ENCODE measurements at regions not wholly inside any gene's neighbourhood (a gene's known extent, or its start where the extent isn't known, plus 50 kb on each side); places are given as distances from the start of the nearest gene placed in this dataset.
"Not testable (repeated sequence)": the region's sequence is repeated elsewhere in the genome, so short reads cannot be mapped to it uniquely, and the experiment has no call there.

- no peak for DNase-seq (ENCODE audit: low spot score)
- Mint-ChIP-seq H3K4me3 (no peak overlapping the region), H3K9me3 (peaks cover 4% of the 10 kb centered on the region), H3K27me3 (ENCODE audit: low read depth) (peaks cover 2% of the 10 kb centered on the region), H3K4me1 (ENCODE audit: low read depth) (no peaks in the 10 kb centered on the region), H3K36me3 (ENCODE audit: low read depth) (no peaks in the 10 kb centered on the region), H3K27ac (no peak overlapping the region)
These were observed 142.5 kb upstream of the MSX2 start for GRCh38 chr5:174581894-174582293.

DNA sequence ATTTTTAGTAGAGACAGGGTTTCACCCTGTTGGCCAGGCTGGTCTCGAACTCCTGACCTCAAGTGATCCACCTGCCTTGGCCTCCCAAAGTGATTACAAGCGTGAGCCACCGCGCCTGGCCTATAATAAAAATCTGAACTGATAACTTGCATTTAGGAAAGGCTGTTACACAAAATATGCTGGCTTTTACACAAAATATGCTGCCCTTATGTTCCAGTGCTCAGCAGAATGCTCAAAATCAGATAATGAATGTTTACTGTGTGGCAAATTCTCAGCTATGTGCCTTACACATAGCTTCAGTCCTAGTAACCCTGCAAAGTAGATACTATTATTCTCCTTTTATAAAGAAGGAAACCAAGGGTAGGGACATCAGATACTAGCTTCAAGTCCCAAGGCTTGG lies 141.3 kb upstream of the MSX2 start:
- Mint-ChIP-seq H3K9me3 (peaks cover 4% of the 10 kb centered on the region), H3K36me3 (ENCODE audit: low read depth) (no peaks in the 10 kb centered on the region), H3K27me3 (ENCODE audit: low read depth) (peaks cover 2% of the 10 kb centered on the region), H3K4me1 (ENCODE audit: low read depth) (no peaks in the 10 kb centered on the region), H3K4me3 (no peak overlapping the region), H3K27ac (no peak overlapping the region)
- no peak for DNase-seq (ENCODE audit: low spot score)

DNA sequence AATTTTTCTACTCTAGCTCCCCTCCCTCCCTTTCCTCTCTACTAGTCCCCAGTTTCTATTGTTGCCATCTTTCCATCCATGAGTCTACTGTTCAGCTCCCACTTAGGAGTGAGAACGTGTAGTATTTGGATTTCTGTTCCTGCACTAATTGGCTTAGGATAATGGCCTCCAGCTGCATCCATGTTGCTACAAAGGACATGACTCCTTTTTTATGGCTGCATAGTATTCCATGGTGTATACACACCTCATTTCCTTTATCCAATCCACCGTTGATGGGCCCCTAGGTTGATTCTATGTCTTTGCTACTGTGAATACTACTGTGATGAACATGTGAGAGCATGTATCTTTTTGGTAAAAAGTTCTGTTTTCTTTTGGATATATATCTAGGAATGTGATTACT lies 138.9 kb upstream of the MSX2 start:
- Mint-ChIP-seq H3K36me3 (ENCODE audit: low read depth) (no peaks in the 10 kb centered on the region), H3K4me1 (ENCODE audit: low read depth) (no peaks in the 10 kb centered on the region), H3K4me3 (no peak overlapping the region), H3K27ac (no peak overlapping the region), H3K27me3 (ENCODE audit: low read depth) (peaks cover 2% of the 10 kb centered on the region), H3K9me3 (peaks cover 4% of the 10 kb centered on the region)
- no peak for DNase-seq (ENCODE audit: low spot score)

GRCh38 chr5:174586163-174586562 lies 138.2 kb upstream of the MSX2 start:
- H3K27me3 Mint-ChIP-seq (ENCODE audit: low read depth); H3K27ac Mint-ChIP-seq; H3K9me3 Mint-ChIP-seq; H3K4me1 Mint-ChIP-seq (ENCODE audit: low read depth); DNase-seq (ENCODE audit: low spot score); H3K4me3 Mint-ChIP-seq; H3K36me3 Mint-ChIP-seq (ENCODE audit: low read depth): not testable (repeated sequence)

GRCh38 chr5:174589011-174589410 lies 135.4 kb upstream of the MSX2 start:
- no peak for DNase-seq (ENCODE audit: low spot score)
- no peak overlapping the region for H3K27ac Mint-ChIP-seq
- no peaks in the 10 kb centered on the region for H3K36me3 Mint-ChIP-seq (ENCODE audit: low read depth)
- H3K4me1 Mint-ChIP-seq (ENCODE audit: low read depth): no peaks in the 10 kb centered on the region
- H3K4me3 Mint-ChIP-seq: no peak overlapping the region
- H3K27me3 Mint-ChIP-seq (ENCODE audit: low read depth): no peaks in the 10 kb centered on the region
- H3K9me3 Mint-ChIP-seq: peaks cover 8% of the 10 kb centered on the region

GRCh38 chr5:174589599-174589998 lies 134.8 kb upstream of the MSX2 start:
- DNase-seq (ENCODE audit: low spot score): no peak
- H3K27me3 Mint-ChIP-seq (ENCODE audit: low read depth): no peaks in the 10 kb centered on the region
- no peaks in the 10 kb centered on the region for H3K36me3 Mint-ChIP-seq (ENCODE audit: low read depth)
- peaks cover 11% of the 10 kb centered on the region for H3K9me3 Mint-ChIP-seq
- no peaks in the 10 kb centered on the region for H3K4me1 Mint-ChIP-seq (ENCODE audit: low read depth)
- no peak overlapping the region for H3K27ac Mint-ChIP-seq
- no peak overlapping the region for H3K4me3 Mint-ChIP-seq

GRCh38 chr5:174590820-174591219 lies 133.6 kb upstream of the MSX2 start:
- H3K27ac Mint-ChIP-seq: no peak overlapping the region
- no peak for DNase-seq (ENCODE audit: low spot score)
- no peaks in the 10 kb centered on the region for H3K4me1 Mint-ChIP-seq (ENCODE audit: low read depth)
- H3K9me3 Mint-ChIP-seq: peaks cover 11% of the 10 kb centered on the region
- no peaks in the 10 kb centered on the region for H3K36me3 Mint-ChIP-seq (ENCODE audit: low read depth)
- no peak overlapping the region for H3K4me3 Mint-ChIP-seq
- H3K27me3 Mint-ChIP-seq (ENCODE audit: low read depth): no peaks in the 10 kb centered on the region

- Mint-ChIP-seq H3K36me3 (ENCODE audit: low read depth) (no peaks in the 10 kb centered on the region), H3K4me3 (no peak overlapping the region), H3K27me3 (ENCODE audit: low read depth) (peaks cover 4% of the 10 kb centered on the region), H3K4me1 (ENCODE audit: low read depth) (no peaks in the 10 kb centered on the region), H3K9me3 (peaks cover 7% of the 10 kb centered on the region), H3K27ac (no peak overlapping the region)
- no peak for DNase-seq (ENCODE audit: low spot score)
These were observed 128.0 kb upstream of the MSX2 start for GRCh38 chr5:174596429-174596828.

DNA sequence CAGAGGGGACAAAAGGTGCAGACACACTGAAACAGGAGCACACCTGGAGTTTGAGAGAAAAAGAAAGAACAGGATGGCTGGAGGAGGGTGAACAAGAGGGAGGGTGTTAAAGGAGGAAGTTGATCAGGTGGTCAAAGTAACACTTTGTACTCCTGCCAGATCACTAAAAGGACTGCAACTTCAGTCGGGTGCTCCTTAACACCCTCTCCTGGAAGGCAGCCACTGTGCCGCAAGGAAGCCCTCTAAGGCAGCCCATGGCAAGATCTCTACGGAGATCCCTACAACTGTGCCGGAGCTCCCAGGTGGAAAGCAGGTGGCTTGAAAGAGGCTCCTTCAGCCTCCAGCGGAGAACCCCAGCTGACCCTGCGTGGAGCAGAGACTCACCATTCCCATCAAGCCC lies 124.4 kb upstream of the MSX2 start:
- Mint-ChIP-seq H3K4me1 (ENCODE audit: low read depth) (no peaks in the 10 kb centered on the region), H3K27ac (no peak overlapping the region), H3K9me3 (no peaks in the 10 kb centered on the region), H3K36me3 (ENCODE audit: low read depth) (no peaks in the 10 kb centered on the region), H3K27me3 (ENCODE audit: low read depth) (peaks cover 4% of the 10 kb centered on the region), H3K4me3 (no peak overlapping the region)
- DNase-seq (ENCODE audit: low spot score): no peak

- H3K4me1 Mint-ChIP-seq (ENCODE audit: low read depth): no peaks in the 10 kb centered on the region
- peaks cover 4% of the 10 kb centered on the region for H3K27me3 Mint-ChIP-seq (ENCODE audit: low read depth)
- DNase-seq (ENCODE audit: low spot score): no peak
- H3K27ac Mint-ChIP-seq: no peak overlapping the region
- no peaks in the 10 kb centered on the region for H3K36me3 Mint-ChIP-seq (ENCODE audit: low read depth)
- no peak overlapping the region for H3K4me3 Mint-ChIP-seq
- H3K9me3 Mint-ChIP-seq: no peaks in the 10 kb centered on the region
These were observed 122.4 kb upstream of the MSX2 start for GRCh38 chr5:174601946-174602345.

DNA sequence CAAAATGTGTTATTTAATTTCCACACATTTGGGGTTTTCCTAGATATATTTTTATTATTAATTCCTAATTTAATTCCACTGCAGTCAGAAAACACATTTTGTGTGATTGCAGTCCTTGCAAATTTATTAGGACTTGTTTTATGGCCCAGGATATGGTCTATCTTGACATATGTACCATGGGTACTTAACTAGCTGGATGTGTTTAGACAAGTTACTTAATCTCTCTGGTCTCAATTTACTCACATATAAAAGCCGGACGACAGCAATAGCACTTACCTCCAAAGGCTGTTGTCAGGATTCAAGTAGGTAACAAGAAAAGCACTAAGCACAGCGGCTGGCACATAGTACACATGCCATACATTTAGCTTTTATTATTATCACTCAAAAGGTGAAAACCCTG lies 118.2 kb upstream of the MSX2 start:
- Mint-ChIP-seq H3K36me3 (ENCODE audit: low read depth) (no peaks in the 10 kb centered on the region), H3K27me3 (ENCODE audit: low read depth) (peaks cover 4% of the 10 kb centered on the region), H3K27ac (no peak overlapping the region), H3K9me3 (no peaks in the 10 kb centered on the region), H3K4me3 (no peak overlapping the region), H3K4me1 (ENCODE audit: low read depth) (no peaks in the 10 kb centered on the region)
- no peak for DNase-seq (ENCODE audit: low spot score)

DNA sequence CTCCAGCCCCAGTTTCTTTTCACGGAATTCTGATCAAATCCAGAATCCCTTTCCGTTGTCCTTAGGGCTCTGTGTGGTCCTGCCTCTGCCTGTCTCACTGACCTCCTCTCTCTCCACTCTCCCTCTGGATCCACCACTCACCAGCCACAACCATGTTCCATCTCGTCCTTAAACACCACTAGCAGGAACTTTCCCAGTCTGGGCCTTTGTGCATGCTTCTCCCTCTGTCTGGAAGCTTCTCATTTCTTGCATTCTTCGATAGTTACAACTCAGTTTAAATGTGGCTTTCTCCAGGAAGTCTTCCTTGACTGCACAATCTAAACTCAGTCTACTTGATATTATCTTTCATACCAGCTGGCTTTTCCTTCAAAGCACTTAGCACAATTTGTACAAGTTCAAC lies 117.7 kb upstream of the MSX2 start:
- no peak for DNase-seq (ENCODE audit: low spot score)
- no peak overlapping the region for H3K27ac Mint-ChIP-seq
- no peaks in the 10 kb centered on the region for H3K9me3 Mint-ChIP-seq
- no peaks in the 10 kb centered on the region for H3K36me3 Mint-ChIP-seq (ENCODE audit: low read depth)
- H3K4me1 Mint-ChIP-seq (ENCODE audit: low read depth): no peaks in the 10 kb centered on the region
- H3K27me3 Mint-ChIP-seq (ENCODE audit: low read depth): peaks cover 4% of the 10 kb centered on the region
- no peak overlapping the region for H3K4me3 Mint-ChIP-seq

DNA sequence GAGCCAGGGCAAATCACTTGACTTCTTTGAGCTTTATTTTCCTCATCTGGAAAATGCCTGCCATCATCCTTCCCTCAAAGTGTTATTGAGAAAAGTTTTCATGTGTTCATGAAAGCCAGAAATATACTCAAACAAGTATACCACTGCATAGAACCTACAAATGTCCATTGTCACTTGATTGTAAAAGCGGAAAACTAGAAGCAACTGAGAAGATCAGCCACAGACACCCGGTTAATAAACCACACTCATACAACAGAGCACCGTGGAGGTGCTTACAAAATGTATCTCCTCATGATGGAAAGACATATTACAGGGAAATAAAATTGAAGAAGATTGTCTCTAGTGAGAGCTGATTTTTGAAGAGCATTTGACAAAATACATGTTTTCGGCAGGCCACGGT lies 117.2 kb upstream of the MSX2 start:
- Mint-ChIP-seq H3K4me3 (no peak overlapping the region), H3K27me3 (ENCODE audit: low read depth) (peaks cover 4% of the 10 kb centered on the region), H3K27ac (no peak overlapping the region), H3K4me1 (ENCODE audit: low read depth) (no peaks in the 10 kb centered on the region), H3K9me3 (no peaks in the 10 kb centered on the region), H3K36me3 (ENCODE audit: low read depth) (no peaks in the 10 kb centered on the region)
- no peak for DNase-seq (ENCODE audit: low spot score)

- Mint-ChIP-seq H3K9me3 (no peaks in the 10 kb centered on the region), H3K36me3 (ENCODE audit: low read depth) (no peaks in the 10 kb centered on the region), H3K27me3 (ENCODE audit: low read depth) (peaks cover 4% of the 10 kb centered on the region), H3K4me1 (ENCODE audit: low read depth) (no peaks in the 10 kb centered on the region), H3K27ac (no peak overlapping the region), H3K4me3 (no peak overlapping the region)
- DNase-seq (ENCODE audit: low spot score): no peak
These were observed 116.5 kb upstream of the MSX2 start for GRCh38 chr5:174607916-174608315.

GRCh38 chr5:174608631-174609097 lies 115.7 kb upstream of the MSX2 start:
- no peaks in the 10 kb centered on the region for H3K4me1 Mint-ChIP-seq (ENCODE audit: low read depth)
- no peak for DNase-seq (ENCODE audit: low spot score)
- H3K4me3 Mint-ChIP-seq: no peak overlapping the region
- no peaks in the 10 kb centered on the region for H3K9me3 Mint-ChIP-seq
- peaks cover 4% of the 10 kb centered on the region for H3K27me3 Mint-ChIP-seq (ENCODE audit: low read depth)
- H3K27ac Mint-ChIP-seq: no peak overlapping the region
- H3K36me3 Mint-ChIP-seq (ENCODE audit: low read depth): no peaks in the 10 kb centered on the region
